Mucosa of descending colon (tissue), 3 donors: ENCODE measurements at regions not wholly inside any gene's neighbourhood (a gene's known extent, or its start where the extent isn't known, plus 50 kb on each side); places are given as distances from the start of the nearest gene placed in this dataset.

ENCODE experiments used
- ATAC-seq: fragments of 200-7000 bp; cut with Tn5 transposase; one replicate; pipeline ENCODE4 v1.9.1; 2020; ENCODE audit warnings: mild to moderate bottlenecking, moderate library complexity
- DNase-seq, 3 donors: peaks; one replicate each; pipeline ENCODE4 v3.0.0-alpha.2; 2020
- H3K36me3 ChIP-seq: fragments of 200-600 bp; one replicate; pipeline ENCODE4 v1.8.0; 2021; ENCODE audit warnings: low read depth, mild to moderate bottlenecking
- H3K4me1 ChIP-seq: fragments of 200-600 bp; one replicate; pipeline ENCODE4 v1.8.0; 2021; ENCODE audit warnings: low read depth, mild to moderate bottlenecking
- H3K4me3 ChIP-seq: fragments of 200-600 bp; one replicate; pipeline ENCODE4 v1.8.0; 2021; ENCODE audit warnings: mild to moderate bottlenecking
- H3K9me3 ChIP-seq: fragments of 200-600 bp; one replicate; pipeline ENCODE4 v1.8.0; 2021; ENCODE audit warnings: mild to moderate bottlenecking
- intact Hi-C, 2 donors: fragments of 100-400 bp; cut with DNase I in 1 of 2; cut with micrococcal nuclease in 1 of 2; formaldehyde crosslinking; loops; one replicate each; pipeline versions ENCODE4 v1.11.0 to v1.11.1; 2022; cut with DNase I, micrococcal nuclease
- TF ChIP-seq, protein P1 (sequence below): fragments of 200-600 bp; IDR thresholded peaks from one replicate; pipeline ENCODE4 v1.8.0; 2022; ENCODE audit warnings: antibody characterized with exemption, mild to moderate bottlenecking
- donor health status: DM: no; HTN: no; CAD: no; lungs with moderate emphysema.
- donor health status: DM: no; HTN: no; CAD: no.
- donor health status: DM: no; HTN: yes; CAD: no.

DNA sequence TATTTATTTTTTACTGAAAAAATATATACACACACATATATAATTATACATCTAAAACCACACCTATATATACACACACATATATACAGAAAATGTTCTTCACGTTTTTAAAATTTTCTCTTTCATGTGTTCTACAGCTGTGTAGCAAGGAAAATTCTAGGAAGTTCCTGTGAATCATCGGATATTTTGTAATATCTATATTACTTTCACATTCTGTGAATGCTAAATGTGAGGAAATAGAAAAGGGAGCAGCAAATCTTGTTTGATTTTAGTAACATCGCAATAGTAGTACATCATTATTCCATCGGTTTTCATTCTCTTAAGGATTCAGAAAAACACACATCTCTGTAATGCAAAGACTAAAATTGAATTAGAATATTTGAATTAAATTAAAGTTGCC lies 836.8 kb upstream of the NECTIN3 start:
- intact Hi-C loops = no loop called here
- Histone ChIP-seq H3K4me3 (no peak overlapping the region), H3K36me3 (no peaks in the 10 kb centered on the region), H3K9me3 (no peaks in the 10 kb centered on the region), H3K4me1 (no peaks in the 10 kb centered on the region)
- ATAC-seq = no peak
- TF ChIP-seq, protein P1, sequence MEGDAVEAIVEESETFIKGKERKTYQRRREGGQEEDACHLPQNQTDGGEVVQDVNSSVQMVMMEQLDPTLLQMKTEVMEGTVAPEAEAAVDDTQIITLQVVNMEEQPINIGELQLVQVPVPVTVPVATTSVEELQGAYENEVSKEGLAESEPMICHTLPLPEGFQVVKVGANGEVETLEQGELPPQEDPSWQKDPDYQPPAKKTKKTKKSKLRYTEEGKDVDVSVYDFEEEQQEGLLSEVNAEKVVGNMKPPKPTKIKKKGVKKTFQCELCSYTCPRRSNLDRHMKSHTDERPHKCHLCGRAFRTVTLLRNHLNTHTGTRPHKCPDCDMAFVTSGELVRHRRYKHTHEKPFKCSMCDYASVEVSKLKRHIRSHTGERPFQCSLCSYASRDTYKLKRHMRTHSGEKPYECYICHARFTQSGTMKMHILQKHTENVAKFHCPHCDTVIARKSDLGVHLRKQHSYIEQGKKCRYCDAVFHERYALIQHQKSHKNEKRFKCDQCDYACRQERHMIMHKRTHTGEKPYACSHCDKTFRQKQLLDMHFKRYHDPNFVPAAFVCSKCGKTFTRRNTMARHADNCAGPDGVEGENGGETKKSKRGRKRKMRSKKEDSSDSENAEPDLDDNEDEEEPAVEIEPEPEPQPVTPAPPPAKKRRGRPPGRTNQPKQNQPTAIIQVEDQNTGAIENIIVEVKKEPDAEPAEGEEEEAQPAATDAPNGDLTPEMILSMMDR = no peak
- DNase-seq = no peak

DNA sequence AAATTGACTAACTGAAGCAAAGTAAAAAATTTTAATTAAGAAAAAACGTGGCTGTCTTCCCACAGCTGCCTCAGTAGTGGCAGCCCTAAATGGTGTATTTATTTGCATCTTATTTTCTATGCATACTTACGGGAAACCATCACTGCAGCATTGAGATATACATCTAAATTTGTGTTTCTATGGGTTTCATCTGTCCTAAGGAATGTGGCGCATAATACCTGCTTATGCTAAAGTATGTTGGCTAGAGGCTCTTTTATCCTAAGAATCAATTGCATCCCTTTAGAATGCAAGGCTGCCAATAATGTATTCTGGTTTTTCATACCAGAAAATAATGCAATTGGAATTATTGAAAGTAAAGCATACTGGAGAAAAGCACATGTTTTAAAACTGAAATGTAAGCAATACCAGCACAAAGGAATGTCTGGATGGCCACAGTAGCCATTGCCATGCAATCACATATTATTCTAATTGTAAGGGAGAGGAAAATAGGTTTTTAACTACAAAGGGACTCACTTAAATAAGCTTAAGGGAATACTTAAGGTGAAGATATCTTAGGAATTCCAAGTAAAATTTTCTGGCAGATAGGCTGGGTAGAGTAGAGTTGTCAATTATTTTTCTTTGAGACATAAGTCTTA lies 834.5 kb upstream of the NECTIN3 start:
- H3K4me1 ChIP-seq = no peaks in the 10 kb centered on the region
- H3K4me3 ChIP-seq = no peak overlapping the region
- no peaks in the 10 kb centered on the region for H3K9me3 ChIP-seq
- H3K36me3 ChIP-seq = no peaks in the 10 kb centered on the region
- ATAC-seq = no peak
- TF ChIP-seq, protein P1 = no peak
- intact Hi-C loops = no loop called here
- DNase-seq = no peak

DNA sequence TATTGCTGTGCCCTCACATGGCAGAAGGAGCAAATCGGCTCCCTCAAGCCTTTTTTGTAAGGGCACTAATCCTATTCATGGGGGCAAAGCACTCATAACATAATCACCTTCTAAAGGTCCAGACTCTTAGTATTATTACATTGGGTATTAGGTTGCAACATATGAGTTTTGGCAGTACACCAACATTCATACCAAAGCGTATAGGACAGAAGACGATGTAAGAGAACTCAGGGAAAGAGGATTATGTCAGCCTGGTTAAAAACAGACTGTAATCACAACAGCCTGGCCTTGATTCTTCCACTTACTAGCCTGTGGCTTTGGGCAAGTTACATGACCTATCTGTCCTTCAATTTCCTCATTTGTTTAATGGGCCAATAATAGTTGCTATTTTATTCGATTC lies 828.5 kb upstream of the NECTIN3 start:
- no peaks in the 10 kb centered on the region for H3K4me1 ChIP-seq
- no peaks in the 10 kb centered on the region for H3K36me3 ChIP-seq
- no peak overlapping the region for H3K4me3 ChIP-seq
- H3K9me3 ChIP-seq = no peaks in the 10 kb centered on the region
- intact Hi-C loops = no loop called here
- DNase-seq (no peak), ATAC-seq (no peak)
- TF ChIP-seq, protein P1 = no peak

DNA sequence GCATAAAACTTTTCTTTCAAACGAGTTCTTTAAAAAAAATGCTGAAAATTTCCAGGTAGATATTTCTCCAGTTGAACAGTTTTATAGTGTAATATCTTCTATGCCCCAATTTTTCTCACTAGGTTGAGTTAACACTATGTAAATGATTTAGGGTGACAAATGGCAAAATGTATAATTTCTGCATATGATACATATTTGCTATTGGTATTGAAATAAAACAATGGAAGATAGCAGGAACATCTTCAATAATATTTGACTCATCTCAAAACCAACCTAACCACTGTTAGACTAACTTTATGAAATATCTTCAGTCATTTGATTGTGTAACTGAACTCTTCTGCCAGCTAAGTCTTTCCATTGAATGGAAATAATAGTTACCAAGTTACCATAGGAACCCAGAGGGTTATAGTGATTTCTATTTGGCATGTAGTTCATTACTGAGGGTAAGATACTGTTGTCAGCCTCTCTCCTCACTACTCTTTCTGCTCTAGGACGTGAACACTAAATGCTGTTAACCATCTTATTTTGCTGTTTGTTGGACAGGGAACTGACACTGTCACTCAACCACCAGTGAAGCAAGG lies 824.7 kb upstream of the NECTIN3 start:
- intact Hi-C loops = no loop called here

DNA sequence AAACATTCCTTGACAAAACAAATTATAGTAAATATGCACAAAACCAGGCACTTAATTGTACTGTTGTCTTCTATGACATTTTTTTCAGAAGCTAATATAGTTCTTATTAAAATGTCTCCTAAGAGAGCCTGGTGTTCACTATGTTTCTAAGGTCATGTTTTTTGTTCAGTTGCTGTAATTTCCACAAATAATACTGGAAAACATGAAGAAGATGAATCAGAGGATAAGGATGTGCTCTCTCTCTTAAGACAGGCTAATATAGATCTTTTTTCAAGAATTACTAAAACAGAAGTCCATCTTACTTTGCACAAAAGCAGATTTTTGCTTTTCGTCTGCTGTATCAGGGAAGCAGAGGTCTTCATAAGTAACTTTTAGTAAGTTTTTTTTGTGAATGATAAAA lies 823.0 kb upstream of the NECTIN3 start:
- intact Hi-C loops = no loop called here
- no peaks in the 10 kb centered on the region for H3K9me3 ChIP-seq
- H3K36me3 ChIP-seq = no peaks in the 10 kb centered on the region
- TF ChIP-seq, protein P1 = no peak
- ATAC-seq (no peak), DNase-seq (no peak)
- H3K4me1 ChIP-seq = no peaks in the 10 kb centered on the region
- H3K4me3 ChIP-seq = no peak overlapping the region

More for the DNA sequence above, 824.7 kb upstream of the NECTIN3 start:
- TF ChIP-seq, protein P1 = no peak
- ATAC-seq (no peak), DNase-seq (no peak)
- H3K9me3 ChIP-seq = no peaks in the 10 kb centered on the region
- no peak overlapping the region for H3K4me3 ChIP-seq
- H3K36me3 ChIP-seq = no peaks in the 10 kb centered on the region
- H3K4me1 ChIP-seq = no peaks in the 10 kb centered on the region
